SK-N-MC (cell line): ENCODE measurements at regions not wholly inside any gene's neighbourhood (a gene's known extent, or its start where the extent isn't known, plus 50 kb on each side); places are given as distances from the start of the nearest gene placed in this dataset.
"Not testable (repeated sequence)": the region's sequence is repeated elsewhere in the genome, so short reads cannot be mapped to it uniquely, and the experiment has no call there.

ENCODE experiments used
- DNase-seq: peaks from one replicate; pipeline ENCODE4 v3.0.0-alpha.2; 2011; ENCODE audit warnings: low read depth, low spot score
- H3K27ac ChIP-seq: fragments of 200-600 bp; sonication (generic); 2 replicates; pipeline ENCODE4 v1.5.1; 2016; ENCODE audit warnings: mixed run types
- H3K36me3 ChIP-seq: fragments of 200-600 bp; sonication (generic); 2 replicates; pipeline ENCODE4 v1.6.1; 2017; ENCODE audit warnings: antibody characterized with exemption, low read length, mixed read lengths; ENCODE audit not compliant: insufficient read depth
- H3K4me3 ChIP-seq: fragments of 200-600 bp; sonication (generic); 2 replicates; pipeline ENCODE4 v1.5.1; 2016
- H3K9ac ChIP-seq: fragments of 200-600 bp; sonication (generic); 2 replicates; pipeline ENCODE4 v1.8.0; 2017; ENCODE audit warnings: mixed run types, mixed read lengths; ENCODE audit not compliant: insufficient read length
- H3K9me3 ChIP-seq: fragments of 200-600 bp; sonication (generic); 2 replicates; pipeline ENCODE4 v1.6.1; 2017; ENCODE audit warnings: low read depth, mild to moderate bottlenecking, antibody characterized with exemption, low read length, moderate library complexity, mixed read lengths
- EZH2 ChIP-seq: fragments of 200-600 bp; sonication (generic); IDR thresholded peaks from one replicate; pipeline ENCODE4 v1.6.1; 2017; ENCODE audit warnings: antibody characterized with exemption
- FOXP2 ChIP-seq: optimal IDR thresholded peaks from 2 replicates; pipeline ENCODE3; 2011; ENCODE audit warnings: mild to moderate bottlenecking, moderate library complexity; ENCODE audit not compliant: insufficient read depth; ENCODE audit errors: extremely low read length, control extremely low read depth
- POLR2AphosphoS5 ChIP-seq: IDR thresholded peaks from 2 replicates; pipeline ENCODE4 v1.6.1; 2012; ENCODE audit warnings: mild to moderate bottlenecking, low read depth, low read length, borderline replicate concordance

DNA sequence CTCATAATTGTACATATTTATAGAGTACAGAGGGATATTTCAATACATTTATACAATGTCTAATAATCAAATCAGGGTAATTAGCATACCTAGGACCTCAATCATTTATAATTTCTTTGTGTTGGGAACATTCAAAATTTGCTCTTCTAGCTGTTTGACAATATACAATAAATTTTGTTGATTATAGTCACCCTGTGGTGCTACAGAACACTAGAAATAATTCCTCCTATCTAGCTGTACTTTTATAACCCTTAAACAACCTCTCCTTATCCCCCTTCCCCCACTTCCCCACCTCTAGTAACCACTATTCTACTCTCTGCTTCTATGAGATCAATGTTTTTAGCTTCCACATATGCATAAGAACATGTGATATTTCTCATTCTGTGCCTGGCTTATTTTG, 328.4 kb upstream of the RBMS1 start:
- H3K4me3 ChIP-seq, result no peak overlapping the region
- no peak for DNase-seq
- no peaks in the 10 kb centered on the region for H3K36me3 ChIP-seq
- peaks cover 4% of the 10 kb centered on the region for H3K9me3 ChIP-seq
- no peak overlapping the region for H3K27ac ChIP-seq
- TF ChIP-seq EZH2 (no peak), POLR2AphosphoS5 (no peak), FOXP2 (no peak)
- no peak overlapping the region for H3K9ac ChIP-seq

DNA sequence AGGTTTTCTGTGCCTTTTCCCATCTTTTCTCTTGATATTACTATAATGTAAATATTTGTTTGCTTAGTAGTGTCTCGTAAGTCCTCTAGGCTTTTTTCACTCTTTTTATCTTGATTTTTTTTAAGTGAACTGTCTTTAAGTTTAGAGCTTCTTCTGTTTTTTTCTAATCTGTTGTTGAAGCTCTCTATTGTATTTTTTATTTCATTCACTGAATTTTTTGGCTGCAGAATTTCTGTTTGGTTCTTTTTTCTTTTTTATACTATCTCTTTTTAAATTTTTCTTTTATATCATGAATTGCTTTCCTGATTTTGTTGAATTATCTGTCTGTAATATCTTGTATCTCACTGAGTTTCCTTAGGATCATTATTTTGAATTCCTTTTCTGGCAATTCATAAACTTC, 331.8 kb upstream of the RBMS1 start:
- no peak for DNase-seq
- no peaks in the 10 kb centered on the region for H3K36me3 ChIP-seq
- no peak overlapping the region for H3K4me3 ChIP-seq
- H3K9ac ChIP-seq, result no peak overlapping the region
- no peak overlapping the region for H3K27ac ChIP-seq
- TF ChIP-seq FOXP2 (no peak), EZH2 (no peak), POLR2AphosphoS5 (no peak)
- peaks cover 4% of the 10 kb centered on the region for H3K9me3 ChIP-seq

DNA sequence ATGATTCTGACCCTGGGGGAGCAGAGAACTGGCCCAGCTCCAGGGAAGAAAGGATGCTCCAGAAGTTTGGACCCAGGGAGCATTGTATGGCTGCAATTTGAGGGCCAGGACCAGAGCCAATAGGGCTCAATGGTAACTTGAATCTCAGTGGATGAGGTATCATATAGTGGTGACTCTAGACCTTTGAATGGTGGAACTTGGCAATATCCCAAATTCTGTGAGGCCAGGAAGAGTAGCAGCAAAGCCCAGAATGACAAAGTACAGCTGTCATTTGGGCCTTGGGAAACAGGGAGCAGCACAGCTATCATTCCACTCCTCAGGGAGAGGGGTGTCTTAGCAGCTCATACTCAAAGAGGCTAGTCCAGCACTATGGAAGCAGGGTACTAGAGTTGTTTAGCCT, 332.9 kb upstream of the RBMS1 start:
- no peak overlapping the region for H3K27ac ChIP-seq
- no peak overlapping the region for H3K9ac ChIP-seq
- TF ChIP-seq EZH2 (no peak), POLR2AphosphoS5 (no peak), FOXP2 (no peak)
- H3K4me3 ChIP-seq, result no peak overlapping the region
- no peak for DNase-seq
- H3K36me3 ChIP-seq, result no peaks in the 10 kb centered on the region
- H3K9me3 ChIP-seq, result peaks cover 4% of the 10 kb centered on the region

DNA sequence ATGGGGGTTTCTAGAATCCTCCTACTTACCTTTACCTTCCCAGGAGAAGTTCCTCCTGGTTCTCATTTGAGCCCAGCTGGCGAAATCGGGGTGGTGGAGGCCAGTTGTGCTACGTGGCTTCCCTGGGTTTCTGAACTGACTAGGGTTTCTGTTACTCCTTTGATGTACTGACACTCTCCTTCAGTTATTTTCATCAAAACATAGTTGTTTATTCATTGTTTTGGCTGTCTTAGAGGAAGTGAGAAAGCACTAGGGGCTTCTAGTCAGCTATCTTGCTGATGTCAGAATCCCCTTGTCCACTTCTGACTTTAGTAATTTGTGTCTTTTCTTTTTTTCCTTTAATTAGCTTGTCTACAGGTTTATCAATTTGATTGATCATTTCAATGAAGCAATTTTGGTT, 332.2 kb upstream of the TANK start:
- TF ChIP-seq POLR2AphosphoS5, result no peak
- DNase-seq, result no peak
- H3K4me3 ChIP-seq, result no peak overlapping the region
- H3K27ac ChIP-seq, result no peak overlapping the region
- no peak overlapping the region for H3K9ac ChIP-seq
- H3K9me3 ChIP-seq, result peaks cover 4% of the 10 kb centered on the region
- no peaks in the 10 kb centered on the region for H3K36me3 ChIP-seq

DNA sequence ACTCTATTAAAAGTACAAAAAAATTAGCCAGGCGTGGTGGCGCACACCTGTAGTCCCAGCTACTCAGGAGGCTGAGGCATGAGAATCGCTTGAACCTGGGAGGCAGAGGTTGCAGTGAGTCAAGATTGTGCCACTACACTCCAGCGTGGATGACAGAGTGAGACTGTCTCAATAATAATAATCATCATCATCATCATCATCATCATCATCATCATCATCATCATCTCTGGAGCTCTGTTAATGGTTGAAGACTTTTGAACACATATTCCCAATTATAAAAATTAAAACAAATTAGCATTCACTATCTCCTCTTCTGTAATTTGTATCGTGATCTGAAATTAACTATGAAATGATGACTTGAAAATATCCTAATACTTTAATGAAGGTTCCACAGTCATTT, 327.8 kb upstream of the TANK start:
- H3K36me3 ChIP-seq, H3K27ac ChIP-seq, H3K9ac ChIP-seq, H3K4me3 ChIP-seq, H3K9me3 ChIP-seq, DNase-seq: not testable (repeated sequence)

DNA sequence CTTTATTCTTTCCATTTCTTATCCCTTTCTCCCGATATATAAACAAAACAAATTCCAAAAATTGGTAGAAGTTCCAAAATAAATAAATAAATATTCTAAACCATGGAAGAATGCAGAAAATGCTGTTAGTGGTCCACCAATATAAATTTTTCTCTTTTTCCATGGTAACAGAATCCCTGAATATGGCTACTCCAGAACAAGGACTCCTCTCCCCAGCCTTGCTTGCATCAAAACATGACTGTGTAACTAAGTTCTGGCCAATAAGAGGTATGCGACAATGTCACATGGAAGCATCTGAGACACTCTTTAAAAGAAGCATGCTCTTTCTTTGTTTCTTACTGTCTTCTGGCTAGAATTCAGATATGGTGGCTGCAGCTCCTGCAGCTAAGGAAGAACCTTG, 325.1 kb upstream of the TANK start:
- H3K4me3 ChIP-seq, result no peak overlapping the region
- H3K27ac ChIP-seq, result no peak overlapping the region
- no peak for DNase-seq
- no peak overlapping the region for H3K9ac ChIP-seq
- H3K9me3 ChIP-seq, result no peaks in the 10 kb centered on the region
- TF ChIP-seq POLR2AphosphoS5, result no peak
- no peak for TF ChIP-seq EZH2
- no peak for TF ChIP-seq FOXP2
- H3K36me3 ChIP-seq, result no peaks in the 10 kb centered on the region

DNA sequence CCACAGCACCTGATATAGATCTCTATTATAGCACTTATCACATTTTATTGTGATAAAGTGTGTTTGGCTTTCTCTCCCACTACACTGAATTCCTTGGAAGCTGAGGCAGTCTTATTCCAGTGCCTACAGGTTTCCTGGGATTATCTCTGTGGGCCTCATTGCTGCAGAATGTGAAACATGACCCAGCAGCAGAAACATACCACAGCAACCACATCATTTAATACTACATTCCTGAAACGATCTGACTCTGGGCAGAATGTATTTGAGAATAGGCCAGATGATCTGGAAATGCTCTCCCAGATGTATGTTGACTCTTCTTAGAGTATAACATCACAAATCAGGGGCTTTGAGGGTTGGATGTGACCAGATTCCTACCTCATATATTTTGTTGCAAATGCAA, 323.5 kb upstream of the TANK start:
- no peak overlapping the region for H3K9ac ChIP-seq
- no peaks in the 10 kb centered on the region for H3K36me3 ChIP-seq
- TF ChIP-seq EZH2 (no peak), FOXP2 (no peak), POLR2AphosphoS5 (no peak)
- no peak overlapping the region for H3K4me3 ChIP-seq
- DNase-seq, result no peak
- H3K27ac ChIP-seq, result no peak overlapping the region
- no peaks in the 10 kb centered on the region for H3K9me3 ChIP-seq

DNA sequence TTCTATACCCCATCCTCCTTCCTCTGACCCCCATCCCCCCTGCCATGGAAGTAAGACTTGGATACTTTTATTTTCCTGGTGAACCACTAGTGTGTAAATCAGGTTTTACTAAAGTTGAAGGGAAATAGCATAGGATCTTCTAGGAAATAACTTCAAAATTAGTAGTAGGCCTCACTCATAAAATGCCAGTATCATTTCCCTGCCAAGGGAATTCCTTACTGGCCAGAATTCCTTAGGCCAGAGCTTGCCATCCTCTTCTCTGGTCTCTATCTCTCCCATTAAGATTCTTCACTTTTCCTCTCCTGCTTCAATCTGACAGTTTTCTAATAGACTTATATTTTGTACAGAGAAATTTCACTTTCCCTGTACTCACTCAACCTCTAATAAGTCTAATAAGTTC, 322.8 kb upstream of the TANK start:
- Histone ChIP-seq H3K36me3 (no peaks in the 10 kb centered on the region), H3K9me3 (no peaks in the 10 kb centered on the region), H3K9ac (no peak overlapping the region), H3K4me3 (no peak overlapping the region), H3K27ac (no peak overlapping the region)
- TF ChIP-seq POLR2AphosphoS5 (no peak), FOXP2 (no peak), EZH2 (no peak)
- no peak for DNase-seq

DNA sequence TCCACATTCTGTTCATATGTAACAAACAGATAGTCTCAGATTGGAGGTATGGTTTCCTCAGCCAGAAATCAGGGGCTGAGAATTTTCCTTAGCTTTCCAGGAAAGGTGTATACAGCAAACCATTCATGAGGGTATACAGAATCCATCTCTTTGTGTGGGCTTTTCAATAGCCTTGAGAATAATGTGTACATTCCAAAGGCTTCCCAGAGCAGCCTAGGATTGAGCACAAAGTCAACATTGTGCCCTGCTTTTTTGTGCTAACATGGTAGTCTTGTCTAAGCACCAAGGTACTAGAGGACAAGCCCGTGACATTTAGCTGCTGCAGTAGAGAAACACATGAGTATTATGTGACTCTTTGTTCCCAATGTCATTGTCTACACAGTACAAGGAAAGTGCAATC, 322.1 kb upstream of the TANK start:
- Histone ChIP-seq H3K9ac (no peak overlapping the region), H3K36me3 (no peaks in the 10 kb centered on the region), H3K9me3 (no peaks in the 10 kb centered on the region), H3K4me3 (no peak overlapping the region), H3K27ac (no peak overlapping the region)
- no peak for DNase-seq
- TF ChIP-seq POLR2AphosphoS5, result no peak
- TF ChIP-seq EZH2, result no peak
- TF ChIP-seq FOXP2, result no peak

DNA sequence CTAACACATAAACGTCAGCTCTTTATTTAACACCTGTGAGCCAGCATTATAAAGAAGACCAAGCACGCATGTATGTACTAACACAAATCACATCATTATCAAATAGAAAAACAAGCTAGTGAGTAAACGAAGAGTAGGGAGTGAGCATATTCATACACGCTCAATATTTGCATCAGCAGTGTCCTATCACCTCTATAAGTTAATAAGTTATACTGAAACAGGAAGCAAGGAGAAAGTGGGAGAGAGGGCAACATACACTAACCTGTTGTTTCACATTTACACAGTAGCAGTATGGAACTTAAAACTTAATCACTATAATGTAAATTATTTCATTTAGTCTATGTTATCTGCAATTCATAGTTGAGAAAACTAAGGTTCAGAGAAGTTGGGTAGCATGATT, 321.5 kb upstream of the TANK start:
- no peak overlapping the region for H3K27ac ChIP-seq
- no peak for TF ChIP-seq EZH2
- TF ChIP-seq FOXP2, result no peak
- TF ChIP-seq POLR2AphosphoS5, result no peak

More for the DNA sequence above, 321.5 kb upstream of the TANK start:
- H3K4me3 ChIP-seq, result no peak overlapping the region
- H3K36me3 ChIP-seq, result no peaks in the 10 kb centered on the region
- no peak overlapping the region for H3K9ac ChIP-seq
- DNase-seq, result no peak
- no peaks in the 10 kb centered on the region for H3K9me3 ChIP-seq
